ENCODE measurements at regions not wholly inside any gene's neighbourhood (a gene's known extent, or its start where the extent isn't known, plus 50 kb on each side); places are given as distances from the start of the nearest gene placed in this dataset.

- TF ChIP-seq CTCF (IDR thresholded peaks at IDR 0.05; ENCODE audit: low read depth, low read length), result no peak
- TF ChIP-seq EZH2phosphoT487 (IDR thresholded peaks at IDR 0.05; ENCODE audit: low read depth), result no peak
Observed at GRCh38 chr7:12896316-12896715, 208.9 kb downstream of the ARL4A start.

Measured in OCI-LY3 (cell line).